COLO829 (cell line): ENCODE measurements at regions not wholly inside any gene's neighbourhood (a gene's known extent, or its start where the extent isn't known, plus 50 kb on each side); places are given as distances from the start of the nearest gene placed in this dataset.
A peak's percentile ranks its signal among the peaks of the same experiment; 100 is the strongest.

Experiments used
- DNase-seq: peaks from one replicate; pipeline ENCODE4 v3.0.0; 2012; ENCODE audit warnings: low spot score

DNA sequence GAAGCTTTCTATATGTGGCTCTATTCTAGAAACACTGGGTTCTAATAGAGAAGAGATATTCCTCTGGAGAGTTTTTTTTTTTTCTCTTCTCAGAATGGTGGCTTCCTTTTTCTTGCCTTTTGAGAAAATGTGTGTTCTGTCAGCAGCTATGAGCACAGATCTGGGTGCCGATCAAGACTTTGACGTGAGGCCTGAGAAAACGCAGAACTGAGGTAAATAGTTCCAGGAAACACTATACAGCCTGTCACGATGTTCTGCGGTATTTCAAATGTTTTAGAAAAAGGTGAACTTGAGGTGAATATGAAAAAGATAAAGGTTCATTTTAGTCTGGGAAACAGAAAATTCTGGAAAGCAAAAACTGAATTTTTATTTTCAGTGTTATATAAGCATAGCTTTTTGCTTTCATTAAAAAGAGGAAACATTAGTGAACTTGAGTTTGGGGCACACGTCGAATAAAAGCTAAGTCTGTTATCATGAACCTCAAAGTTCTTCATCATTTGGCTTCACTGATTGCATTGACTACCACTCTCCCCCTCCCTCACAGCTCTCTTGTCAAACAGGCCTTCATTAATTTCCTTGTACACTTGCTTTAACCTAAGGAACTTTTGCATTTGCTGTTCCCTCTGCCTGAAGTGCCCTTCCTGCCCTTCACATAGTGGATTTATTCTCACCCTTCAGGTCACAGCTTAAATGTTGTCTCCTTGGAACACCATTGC lies 265.1 kb downstream of the NFKBIZ start:
- no peak for DNase-seq

DNA sequence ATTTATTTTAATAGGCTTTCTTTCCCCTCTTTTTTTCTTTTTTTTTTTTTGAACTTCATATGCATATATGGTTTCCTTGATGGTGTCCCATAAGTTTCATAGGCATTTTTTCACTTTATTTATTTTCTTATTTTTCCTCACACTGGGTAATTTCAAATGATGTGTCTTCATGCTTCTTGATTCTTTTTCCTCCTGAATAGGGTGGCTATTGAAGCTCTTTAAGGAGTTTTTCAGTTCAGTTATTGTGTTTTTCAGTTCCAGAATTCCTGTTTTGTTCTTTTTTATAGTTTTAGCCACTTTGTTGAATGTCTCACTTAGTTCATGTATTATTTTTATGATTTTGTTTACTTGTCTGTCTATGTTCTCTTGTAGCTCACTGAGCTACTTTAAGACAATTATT lies 273.2 kb downstream of the NFKBIZ start:
- DNase-seq = no peak

DNA sequence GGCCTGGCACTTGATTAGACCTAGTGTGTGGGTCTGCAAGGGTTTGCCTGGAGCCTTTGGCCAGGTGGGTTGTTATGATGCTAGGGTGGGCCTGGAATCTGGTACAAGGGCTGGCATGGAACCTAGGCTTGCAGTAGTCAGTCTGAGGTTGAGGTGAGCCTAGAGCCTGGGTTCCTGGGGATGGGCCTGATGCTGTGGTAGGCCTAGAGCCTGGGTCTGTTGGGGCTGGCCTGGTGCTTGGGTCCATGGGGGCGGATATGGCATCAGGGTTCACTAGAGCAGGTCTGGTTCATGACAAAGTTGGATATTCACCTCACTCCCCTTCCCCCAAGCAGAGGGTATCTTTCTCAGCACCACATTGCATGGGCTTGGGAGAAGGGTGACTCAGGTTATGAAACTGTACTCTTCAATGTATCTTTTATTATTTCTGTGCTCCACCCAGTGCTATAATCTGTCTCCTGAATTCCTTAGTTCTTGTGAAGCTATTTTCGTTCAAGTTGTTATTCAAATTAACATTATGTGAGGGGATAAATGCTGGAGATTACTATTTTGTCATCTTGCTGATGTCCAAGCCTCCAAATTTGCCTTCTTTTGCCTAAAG lies 274.4 kb downstream of the NFKBIZ start:
- DNase-seq = no peak

DNA sequence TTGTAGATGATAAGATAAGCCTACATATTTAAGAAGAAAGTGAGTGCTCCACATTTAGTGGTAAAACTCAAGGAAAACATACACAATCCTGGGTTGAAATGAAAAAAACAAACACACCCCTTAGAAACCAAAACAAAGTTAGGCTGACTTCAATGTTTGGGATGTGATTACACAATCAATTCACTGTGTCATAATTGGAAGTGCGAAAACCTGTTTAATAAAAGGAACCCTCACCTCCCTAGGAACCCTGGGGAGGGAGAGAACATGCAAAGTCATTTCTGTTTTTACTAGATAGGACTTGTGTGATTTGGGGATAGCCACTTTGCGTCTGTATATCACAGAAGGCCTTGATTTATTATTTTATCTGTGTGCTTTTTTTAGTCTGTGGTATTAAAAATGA lies 275.0 kb downstream of the NFKBIZ start:
- DNase-seq = no peak

DNA sequence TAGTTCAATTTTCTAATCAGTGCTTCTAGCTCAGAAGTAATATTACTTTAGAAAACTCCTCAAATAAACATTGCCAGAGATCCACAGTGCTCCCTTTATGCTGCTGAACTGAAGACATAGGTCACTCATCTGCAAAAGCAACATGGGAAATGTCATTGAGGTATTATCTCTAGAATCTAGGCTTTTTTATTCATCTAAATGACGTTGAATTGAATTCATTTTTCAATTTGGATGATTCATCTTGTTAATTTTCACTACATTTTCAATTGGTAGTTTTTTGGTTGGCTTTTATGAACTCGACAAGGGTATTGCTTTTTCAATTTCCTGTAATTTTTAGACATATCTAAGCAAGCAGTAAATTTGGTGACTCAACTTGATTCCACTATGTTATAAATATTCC lies 275.4 kb downstream of the NFKBIZ start:
- DNase-seq = no peak

DNA sequence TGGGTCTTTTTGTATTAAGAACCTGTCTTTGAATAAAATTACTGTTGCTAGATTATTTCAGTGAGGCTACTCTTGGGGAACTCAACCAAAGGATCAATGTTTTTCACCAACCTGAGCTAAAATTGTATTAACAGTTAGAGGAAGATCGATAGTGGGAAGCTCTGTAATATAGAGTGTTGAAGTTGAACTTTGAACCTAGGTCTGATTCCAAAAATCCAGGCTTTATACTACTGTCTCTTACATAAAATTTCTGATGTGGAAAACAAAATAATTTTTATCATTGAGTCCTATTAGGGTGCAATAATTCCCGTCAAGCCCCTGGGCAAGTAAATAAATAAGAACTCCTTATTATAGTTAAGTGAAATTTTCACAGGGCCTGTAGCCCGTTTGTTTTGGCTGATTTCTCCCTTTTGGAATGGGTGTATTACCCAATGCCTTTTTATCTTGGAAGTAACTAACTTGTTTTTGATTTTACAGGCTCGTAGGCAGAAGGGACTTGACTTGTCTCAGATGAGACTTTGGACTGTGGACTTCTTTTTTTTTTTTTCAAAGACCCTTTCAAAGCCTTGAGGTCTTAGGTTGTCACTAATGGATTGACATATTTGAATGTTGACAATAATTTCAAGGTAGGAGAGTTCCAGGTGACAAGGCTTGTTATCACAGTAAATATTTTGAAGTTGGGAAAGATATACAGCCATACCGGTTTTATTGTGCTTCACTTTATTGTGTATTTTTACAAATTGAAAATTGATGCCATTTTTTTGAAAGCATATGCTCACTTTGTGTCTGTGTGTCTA lies 276.1 kb downstream of the NFKBIZ start:
- DNase-seq = no peak

DNA sequence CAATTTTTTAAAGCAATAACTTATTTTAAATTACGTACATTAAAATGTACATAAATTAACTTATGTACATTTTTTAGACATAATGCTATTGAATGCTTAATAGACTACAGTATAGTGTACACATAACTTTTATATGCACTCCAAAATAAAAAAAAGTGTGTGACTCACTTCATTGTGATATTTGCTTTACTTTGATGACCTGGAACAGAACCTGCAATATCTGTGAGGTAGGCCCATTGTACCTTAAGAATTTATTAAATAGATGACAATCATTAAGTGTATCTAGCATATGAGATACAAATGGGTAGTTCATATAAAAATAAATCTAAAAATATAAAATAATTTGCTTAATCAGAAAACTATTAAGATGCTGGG lies 276.7 kb downstream of the NFKBIZ start:
- DNase-seq = no peak

DNA sequence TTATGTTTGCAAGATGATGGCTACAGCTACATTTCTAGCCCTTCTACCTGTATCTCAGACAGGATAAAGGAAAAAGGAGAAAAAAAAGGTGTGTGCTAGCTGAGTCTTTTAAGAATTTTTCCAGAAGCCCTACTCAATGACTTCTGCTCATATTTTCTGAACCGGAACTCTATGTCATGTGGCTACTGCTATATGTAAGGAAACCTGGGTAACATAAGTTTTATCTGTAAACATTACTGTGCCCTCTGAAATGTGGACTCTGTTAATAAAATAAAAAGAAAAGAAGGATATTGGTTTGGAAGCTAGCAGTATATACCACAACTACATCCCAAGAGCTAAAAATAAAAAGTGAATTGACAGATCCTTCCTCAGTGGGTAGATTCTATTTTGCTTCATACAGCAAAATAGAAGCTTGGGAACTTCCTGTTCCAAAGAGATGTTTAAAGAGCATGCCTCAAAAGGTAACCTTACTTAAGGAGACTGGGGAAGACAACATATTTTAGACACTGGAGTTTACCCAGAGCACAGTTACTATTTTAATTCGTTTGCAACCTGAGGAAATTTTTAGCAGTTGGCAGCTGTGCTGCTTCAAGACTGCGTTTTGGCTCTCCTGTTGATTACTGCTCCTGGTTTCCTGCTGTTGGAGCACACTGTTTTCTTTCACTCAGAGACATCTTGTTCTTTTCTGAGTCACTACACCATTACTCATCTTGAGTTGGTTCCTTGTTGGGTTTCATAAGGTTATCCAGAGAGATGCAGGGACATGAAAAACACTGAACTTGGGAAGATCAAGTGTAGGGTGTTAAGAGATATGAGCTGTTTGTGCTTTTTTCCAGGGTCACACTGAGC lies 280.7 kb downstream of the NFKBIZ start:
- peak; percentile 54 for DNase-seq

DNA sequence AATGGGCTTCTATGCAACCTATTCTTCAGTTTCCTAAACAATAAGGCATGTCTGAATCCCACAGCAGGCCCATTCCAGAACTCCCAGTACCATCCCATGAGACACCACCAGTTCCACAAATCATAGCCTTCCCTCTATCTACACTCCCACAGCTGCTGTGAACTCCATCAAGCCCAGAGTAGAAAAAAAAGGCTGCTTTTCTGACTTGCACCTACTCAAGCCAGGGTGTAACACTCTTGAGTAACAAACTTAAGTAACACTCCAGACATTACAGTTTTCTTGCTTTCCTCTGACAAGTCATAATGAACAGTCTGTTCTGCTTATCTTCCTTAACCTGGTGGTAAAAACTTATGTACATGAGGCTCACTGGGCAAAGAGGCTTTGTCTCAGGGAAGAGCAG lies 283.1 kb downstream of the NFKBIZ start:
- DNase-seq = no peak

DNA sequence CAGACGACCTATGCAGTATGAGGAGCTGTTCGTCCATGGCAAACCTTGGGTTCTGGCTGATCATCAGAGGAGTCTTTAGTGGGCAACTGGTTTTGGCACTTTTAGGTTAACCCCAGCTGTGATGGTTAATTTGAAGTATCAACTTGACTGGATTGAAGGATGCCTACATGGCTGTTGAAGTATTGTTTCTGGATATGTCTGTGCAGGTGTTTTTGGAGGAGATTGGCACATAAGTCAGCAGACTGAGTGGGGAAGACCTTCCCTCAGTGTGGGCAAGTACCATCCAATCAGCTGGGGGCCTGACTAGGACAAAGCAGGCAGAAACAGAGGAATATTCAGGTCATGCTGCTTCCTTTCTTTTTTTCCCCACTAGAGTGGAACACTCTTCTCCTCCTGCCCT lies 284.1 kb downstream of the NFKBIZ start:
- DNase-seq = no peak

DNA sequence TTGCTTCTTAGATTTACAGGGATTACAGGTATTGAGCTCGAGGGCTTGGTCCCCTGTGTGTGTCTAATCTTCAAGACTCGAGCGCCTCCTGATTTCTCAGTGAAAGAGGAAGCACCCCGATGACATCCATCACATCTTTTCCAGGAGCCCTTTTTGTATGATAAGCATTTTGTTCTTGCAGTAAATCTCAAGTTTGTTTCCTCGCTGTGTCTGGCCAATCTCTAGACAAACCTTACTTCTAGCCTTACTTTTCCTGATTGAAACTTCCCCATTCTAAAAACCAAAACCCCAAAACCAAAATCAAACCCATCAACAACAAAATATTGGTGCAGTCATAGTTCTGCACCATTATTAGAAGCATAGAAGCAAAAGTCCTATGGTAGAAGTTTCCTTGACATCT lies 286.0 kb downstream of the NFKBIZ start:
- no peak for DNase-seq

DNA sequence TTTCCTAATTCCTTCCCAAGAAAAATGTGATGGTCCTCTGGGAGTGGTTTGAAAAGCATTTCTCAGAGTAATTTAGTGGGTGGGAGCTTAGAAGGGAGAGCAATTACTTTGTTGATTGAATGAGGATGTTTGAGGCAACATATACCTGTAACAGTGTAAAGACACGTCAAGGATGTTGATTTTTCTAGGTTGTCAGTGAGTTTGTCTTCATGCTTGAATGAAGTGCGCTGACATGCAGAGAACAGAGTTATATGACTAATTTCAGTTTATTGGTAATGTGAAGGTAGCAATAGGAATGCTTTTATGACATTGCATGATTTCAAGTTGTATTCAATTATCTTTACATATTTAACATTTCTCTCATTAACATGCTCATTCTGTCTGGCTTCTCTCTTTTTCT lies 286.9 kb downstream of the NFKBIZ start:
- no peak for DNase-seq

DNA sequence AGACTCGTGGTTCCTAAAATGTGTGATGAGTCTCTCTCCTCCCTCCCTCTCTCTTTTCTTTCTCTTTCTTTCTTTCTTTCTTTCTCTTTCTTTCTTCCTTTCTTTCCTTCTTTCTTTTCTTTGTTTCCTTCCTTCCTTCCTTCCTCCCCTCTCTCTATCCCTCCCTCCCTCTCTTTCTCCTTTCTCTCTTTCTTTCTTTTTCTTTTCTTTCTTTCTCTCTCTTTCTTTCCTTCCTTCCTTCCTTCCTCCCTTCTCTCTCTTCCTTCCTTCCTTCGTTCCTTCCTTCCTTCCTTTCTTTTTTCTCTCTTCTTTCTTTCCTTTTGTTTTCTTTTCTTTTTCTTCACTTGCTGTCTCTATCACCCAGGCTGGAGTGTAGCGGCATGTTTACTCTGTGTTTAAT lies 290.8 kb downstream of the NFKBIZ start:
- no peak for DNase-seq

DNA sequence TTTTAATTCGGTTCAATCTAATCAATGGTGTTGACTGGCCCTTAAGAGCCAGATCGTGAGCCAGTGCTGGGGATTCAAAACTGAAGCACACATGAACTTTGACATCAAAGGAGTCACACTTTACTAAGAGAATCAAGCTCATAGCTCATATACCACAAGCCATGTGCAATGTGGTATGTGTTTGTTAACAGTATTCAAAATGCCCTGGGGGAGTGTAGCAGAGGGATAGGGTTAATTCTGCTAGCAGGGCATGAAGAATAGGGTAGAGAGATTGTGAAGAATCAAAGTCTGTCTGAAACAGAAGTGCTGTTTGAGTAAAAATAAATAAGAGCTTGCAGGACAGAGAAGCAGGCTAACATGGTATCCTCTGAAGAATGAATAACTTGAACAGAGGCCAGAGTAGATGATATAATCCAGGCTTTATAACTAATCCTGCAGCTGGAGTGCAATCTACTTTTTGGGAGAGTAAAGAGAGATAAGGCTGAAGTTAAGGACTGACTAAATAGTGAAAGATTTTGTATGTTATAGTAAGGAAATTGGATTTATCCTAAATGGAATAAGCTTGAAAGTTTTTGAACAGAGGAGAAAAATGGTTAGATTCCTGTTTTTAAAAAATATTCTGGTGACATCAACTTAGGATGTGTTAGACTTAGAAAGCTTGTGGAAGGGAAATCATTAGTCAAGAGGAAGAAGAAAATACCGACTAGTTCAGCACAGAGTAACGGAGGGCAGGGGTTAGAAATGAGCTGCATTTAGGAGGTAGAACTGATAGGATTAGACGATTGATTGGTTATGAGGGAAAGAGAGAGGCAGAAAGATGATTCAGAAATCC lies 292.0 kb downstream of the NFKBIZ start:
- peak; percentile 53 for DNase-seq

DNA sequence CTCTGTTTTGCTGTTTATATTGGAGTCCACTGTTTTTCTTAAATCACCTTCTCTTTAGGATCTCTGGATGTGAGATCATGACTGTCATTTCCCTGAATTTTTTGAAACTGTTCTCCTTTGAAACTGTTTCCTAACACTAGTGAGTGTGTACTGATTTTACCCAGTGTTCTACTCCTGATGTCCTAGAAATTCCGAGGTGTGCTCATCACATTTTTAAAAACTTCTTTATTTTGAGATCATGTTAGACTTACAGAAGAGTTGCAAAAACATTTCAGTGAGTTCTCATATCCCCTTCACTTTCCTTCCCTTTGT lies 292.6 kb downstream of the NFKBIZ start:
- DNase-seq = no peak

DNA sequence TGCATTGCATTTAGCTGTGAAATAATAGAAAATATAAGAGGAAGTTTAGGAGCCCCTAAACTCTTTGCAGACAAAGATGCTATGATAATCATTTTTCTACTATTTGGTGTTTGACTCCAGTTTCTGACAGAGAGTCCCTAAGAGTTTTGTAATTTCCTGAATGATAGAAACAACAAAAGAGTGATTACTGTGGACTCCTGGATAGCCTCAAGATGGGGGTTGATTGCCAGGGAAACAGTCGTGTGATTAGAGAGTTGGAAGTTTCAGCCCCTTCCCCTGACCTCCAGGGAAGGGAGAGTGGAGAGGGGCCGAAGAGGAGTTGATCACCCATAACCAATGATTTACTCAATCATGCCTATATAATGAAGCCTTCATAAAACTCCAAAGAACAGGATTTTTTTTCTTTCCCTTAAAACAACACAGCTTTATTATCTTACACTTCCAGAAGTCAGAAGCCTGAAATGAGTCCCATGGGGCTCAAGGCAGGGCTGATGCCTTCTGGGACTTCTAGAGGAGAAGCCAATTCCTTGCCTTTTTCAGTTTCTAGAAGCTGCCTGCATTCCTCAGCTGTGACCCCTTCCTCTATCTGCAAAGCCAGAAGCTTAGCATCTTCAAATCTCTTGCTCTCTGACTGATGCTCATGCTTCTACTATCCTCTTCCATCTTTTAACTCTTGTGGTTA lies 292.3 kb upstream of the ZPLD1 start:
- peak; percentile 54 for DNase-seq

DNA sequence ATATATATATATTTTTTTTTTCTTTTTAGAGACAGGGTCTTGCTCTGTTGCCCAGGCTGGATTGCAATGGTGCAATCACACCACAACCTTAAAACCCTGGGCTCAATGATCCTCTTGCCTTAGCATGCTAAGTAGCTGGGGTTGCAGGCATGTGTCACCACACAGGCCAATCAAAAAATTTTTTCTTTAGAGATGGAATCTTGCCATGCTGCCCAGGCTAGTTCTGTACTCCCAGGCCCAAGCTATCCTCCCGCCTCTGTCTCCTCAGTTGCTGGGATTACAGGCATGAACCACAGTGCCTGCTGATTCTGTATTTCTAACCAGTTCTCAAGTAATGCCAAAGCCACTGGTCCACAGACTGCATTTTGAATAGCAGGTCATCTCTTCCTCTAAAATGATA lies 291.3 kb upstream of the ZPLD1 start:
- no peak for DNase-seq

DNA sequence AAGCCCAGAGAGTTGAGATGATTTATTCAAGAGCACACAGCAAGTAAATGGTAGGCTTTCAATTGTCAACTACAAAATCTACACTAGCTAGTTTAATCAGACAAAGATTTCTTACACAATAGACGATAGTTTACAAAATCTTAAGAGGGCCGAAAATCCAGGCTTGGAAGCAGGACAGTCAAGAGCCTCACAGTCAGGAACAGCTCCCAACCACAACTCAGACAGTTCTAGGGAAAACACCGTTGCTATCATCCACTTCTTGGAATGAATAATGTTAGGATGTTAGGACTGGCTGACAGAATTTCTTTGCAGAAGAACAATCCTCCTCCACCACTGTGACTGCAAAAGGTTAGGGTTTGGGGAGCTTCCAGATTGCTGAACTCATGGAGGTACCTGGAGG lies 290.8 kb upstream of the ZPLD1 start:
- DNase-seq = no peak

DNA sequence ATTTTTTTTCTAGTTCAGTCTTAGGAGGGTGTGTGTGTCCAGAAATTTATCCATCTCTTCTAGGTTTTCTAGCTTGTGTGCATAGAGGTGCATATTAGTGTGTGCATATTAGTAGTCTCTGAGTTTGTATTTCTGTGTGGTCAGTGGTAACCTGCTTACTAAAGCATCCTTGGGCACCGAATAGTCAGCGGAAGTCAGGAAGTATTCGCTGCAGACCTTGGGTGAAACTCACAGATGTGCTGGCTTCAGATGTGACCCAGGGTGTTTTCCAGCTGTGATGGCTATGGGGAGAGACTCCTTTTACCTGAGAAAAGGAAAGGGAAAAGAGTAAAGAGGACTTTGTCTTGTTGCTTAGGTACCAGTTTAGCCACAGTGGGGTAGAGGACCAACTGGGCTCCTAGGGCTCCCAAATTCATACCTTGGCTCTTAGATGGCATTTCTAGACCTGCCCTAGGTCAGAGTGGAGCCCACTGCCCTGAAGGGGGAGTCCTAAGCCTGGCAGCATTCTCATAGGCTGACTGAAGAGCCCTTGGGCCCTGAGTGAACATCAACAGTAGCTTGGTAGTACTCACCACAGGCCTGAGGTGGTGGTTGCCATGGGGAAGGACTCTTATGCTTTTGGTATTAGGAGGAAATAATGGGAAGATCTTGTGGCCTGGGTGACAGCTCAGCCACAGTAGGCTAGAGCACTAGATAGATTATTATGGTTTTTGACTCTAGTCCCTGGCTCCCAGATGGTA lies 286.0 kb upstream of the ZPLD1 start:
- DNase-seq = no peak

DNA sequence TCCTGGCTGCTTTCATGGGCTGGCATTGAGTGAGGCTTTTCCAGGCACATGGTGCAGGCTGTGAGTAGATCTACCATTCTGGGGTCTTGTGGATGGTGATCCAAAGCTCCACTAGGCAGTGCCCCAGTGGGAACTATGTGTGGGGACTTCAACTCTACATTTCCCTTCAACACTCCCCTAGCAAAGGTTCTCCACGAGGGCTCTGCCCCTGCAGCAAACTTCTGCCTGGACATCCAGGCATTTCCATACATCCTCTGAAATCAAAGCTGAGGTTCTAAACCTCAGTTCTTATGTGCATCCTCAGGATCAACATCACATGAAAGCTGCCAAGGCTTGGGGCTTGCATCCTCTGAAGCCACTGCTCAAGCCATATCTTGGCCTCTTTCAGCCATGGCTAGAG lies 282.9 kb upstream of the ZPLD1 start:
- DNase-seq = no peak

DNA sequence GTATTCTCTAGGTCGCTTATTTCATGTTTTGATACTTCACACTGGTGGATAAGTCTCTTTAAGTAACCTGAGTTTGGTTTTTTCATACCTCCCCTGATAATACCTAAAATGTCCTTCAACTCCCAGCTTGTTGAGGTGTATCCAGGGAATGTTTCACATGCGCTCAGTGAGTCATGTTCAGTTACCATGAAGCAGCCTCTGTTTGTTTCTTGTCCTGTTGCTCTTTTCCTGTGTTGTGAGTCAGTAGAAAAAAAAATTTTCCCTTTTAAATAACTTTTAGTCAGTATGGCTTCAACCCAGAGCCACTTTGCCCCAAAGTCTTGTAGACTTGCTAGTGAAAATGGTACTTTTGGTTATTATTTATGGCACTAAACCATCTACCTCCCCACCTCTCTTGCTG lies 278.4 kb upstream of the ZPLD1 start:
- DNase-seq = peak; percentile 66
